ENCODE measurements at regions not wholly inside any gene's neighbourhood (a gene's known extent, or its start where the extent isn't known, plus 50 kb on each side); places are given as distances from the start of the nearest gene placed in this dataset.

DNA sequence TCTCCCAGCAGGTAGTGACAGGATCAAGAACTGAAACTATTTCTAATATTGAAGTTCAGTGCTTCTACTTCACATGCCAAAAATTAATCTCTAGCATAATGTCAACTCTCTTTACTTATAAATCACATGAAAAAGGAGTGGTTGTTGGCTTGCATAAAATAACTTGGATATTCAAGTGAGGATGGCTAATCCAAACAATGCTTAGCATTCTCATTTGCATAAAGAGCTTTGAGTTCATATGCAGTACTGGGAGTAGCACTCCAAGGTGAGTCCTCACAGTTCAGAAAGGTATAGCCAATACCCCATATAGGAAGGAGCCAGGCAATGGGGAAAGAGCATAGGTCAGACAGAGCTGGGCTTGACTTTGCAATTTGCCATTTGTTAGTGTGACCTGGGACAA, 149.3 kb downstream of the PCTP start:
- Histone ChIP-seq H2AFZ (ENCODE audit: low read depth, low read length) (no peak overlapping the region), H3K79me2 (replicated peaks; ENCODE audit: insufficient read depth, low read length) (no peaks in the 10 kb centered on the region), H3K9ac (ENCODE audit: low read length) (no peak overlapping the region), H3F3A (ENCODE audit: insufficient read depth, low read length, poor library complexity, severe bottlenecking) (no peaks in the 10 kb centered on the region), H3K4me3 (ENCODE audit: low read length) (no peak overlapping the region), H3K27ac (ENCODE audit: low read length) (no peak overlapping the region), H3K27me3 (ENCODE audit: insufficient read depth, low read depth, low read length) (no peaks in the 10 kb centered on the region), H3K36me3 (ENCODE audit: insufficient read depth, low read length) (no peaks in the 10 kb centered on the region), H3K4me2 (ENCODE audit: low read length) (no peak overlapping the region), H4K20me1 (ENCODE audit: insufficient read depth) (no peaks in the 10 kb centered on the region), H3K9me2 (ENCODE audit: insufficient read depth, low read length) (no peaks in the 10 kb centered on the region), H3K9me3 (ENCODE audit: low read length) (no peaks in the 10 kb centered on the region)
- TF ChIP-seq EZH2 (IDR thresholded peaks at IDR 0.05; ENCODE audit: borderline replicate concordance, insufficient read depth, low read length, poor library complexity, severe bottlenecking) (no peak), POLR2AphosphoS5 (IDR thresholded peaks at IDR 0.05) (no peak), RAD21 (conservative IDR thresholded peaks at IDR 0.05) (no peak), MXI1 (conservative IDR thresholded peaks at IDR 0.05; ENCODE audit: poor library complexity, severe bottlenecking) (no peak), TAF1 (IDR thresholded peaks at IDR 0.05; ENCODE audit: low read depth) (no peak), SMC3 (conservative IDR thresholded peaks at IDR 0.05; ENCODE audit: poor library complexity) (no peak), EP300 (conservative IDR thresholded peaks at IDR 0.05; ENCODE audit: poor library complexity, severe bottlenecking) (no peak)
- TF ChIP-seq, protein P1, sequence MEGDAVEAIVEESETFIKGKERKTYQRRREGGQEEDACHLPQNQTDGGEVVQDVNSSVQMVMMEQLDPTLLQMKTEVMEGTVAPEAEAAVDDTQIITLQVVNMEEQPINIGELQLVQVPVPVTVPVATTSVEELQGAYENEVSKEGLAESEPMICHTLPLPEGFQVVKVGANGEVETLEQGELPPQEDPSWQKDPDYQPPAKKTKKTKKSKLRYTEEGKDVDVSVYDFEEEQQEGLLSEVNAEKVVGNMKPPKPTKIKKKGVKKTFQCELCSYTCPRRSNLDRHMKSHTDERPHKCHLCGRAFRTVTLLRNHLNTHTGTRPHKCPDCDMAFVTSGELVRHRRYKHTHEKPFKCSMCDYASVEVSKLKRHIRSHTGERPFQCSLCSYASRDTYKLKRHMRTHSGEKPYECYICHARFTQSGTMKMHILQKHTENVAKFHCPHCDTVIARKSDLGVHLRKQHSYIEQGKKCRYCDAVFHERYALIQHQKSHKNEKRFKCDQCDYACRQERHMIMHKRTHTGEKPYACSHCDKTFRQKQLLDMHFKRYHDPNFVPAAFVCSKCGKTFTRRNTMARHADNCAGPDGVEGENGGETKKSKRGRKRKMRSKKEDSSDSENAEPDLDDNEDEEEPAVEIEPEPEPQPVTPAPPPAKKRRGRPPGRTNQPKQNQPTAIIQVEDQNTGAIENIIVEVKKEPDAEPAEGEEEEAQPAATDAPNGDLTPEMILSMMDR (IDR thresholded peaks at IDR 0.05; ENCODE audit: poor library complexity, severe bottlenecking): no peak
- TF ChIP-seq, protein P2, sequence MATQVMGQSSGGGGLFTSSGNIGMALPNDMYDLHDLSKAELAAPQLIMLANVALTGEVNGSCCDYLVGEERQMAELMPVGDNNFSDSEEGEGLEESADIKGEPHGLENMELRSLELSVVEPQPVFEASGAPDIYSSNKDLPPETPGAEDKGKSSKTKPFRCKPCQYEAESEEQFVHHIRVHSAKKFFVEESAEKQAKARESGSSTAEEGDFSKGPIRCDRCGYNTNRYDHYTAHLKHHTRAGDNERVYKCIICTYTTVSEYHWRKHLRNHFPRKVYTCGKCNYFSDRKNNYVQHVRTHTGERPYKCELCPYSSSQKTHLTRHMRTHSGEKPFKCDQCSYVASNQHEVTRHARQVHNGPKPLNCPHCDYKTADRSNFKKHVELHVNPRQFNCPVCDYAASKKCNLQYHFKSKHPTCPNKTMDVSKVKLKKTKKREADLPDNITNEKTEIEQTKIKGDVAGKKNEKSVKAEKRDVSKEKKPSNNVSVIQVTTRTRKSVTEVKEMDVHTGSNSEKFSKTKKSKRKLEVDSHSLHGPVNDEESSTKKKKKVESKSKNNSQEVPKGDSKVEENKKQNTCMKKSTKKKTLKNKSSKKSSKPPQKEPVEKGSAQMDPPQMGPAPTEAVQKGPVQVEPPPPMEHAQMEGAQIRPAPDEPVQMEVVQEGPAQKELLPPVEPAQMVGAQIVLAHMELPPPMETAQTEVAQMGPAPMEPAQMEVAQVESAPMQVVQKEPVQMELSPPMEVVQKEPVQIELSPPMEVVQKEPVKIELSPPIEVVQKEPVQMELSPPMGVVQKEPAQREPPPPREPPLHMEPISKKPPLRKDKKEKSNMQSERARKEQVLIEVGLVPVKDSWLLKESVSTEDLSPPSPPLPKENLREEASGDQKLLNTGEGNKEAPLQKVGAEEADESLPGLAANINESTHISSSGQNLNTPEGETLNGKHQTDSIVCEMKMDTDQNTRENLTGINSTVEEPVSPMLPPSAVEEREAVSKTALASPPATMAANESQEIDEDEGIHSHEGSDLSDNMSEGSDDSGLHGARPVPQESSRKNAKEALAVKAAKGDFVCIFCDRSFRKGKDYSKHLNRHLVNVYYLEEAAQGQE (IDR thresholded peaks at IDR 0.05; ENCODE audit: borderline replicate concordance): no peak

DNA sequence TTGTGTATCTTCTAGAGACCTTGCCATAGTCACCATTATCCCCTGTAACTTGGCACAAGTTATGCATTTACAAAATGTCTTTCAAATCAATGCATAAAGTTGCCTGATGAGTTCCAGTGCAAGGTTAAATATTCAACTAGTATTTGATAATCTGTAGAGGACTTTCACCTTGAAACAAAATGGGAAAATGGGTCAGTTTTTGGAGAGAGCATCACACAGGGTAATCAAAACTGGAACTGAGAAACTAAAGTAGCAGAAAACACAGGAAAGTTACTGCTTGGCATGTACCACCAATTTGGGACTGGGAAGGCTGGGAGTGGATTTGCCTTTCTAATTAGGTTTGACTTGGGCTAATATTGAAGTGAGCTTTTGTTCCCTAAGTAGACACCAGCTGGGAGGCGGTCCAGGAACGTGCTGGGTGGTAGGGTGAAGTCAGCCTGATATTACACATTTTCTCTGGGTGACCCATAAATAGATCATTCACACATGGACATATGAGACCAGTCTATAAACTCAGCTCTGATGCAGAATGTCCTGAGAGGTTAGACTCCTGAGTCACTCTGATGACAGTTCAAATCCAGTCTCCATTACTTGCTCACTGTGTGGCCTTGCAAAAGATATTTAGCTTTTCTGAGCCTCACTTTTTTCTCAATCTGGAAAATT, 152.3 kb downstream of the PCTP start:
- Histone ChIP-seq H3K9me2 (ENCODE audit: insufficient read depth, low read length) (no peaks in the 10 kb centered on the region), H3K36me3 (ENCODE audit: insufficient read depth, low read length) (no peaks in the 10 kb centered on the region), H2AFZ (ENCODE audit: low read depth, low read length) (no peak overlapping the region), H3K4me3 (ENCODE audit: low read length) (no peak overlapping the region), H4K20me1 (ENCODE audit: insufficient read depth) (no peaks in the 10 kb centered on the region), H3K27ac (ENCODE audit: low read length) (no peak overlapping the region), H3K4me2 (ENCODE audit: low read length) (no peak overlapping the region), H3F3A (ENCODE audit: insufficient read depth, low read length, poor library complexity, severe bottlenecking) (no peaks in the 10 kb centered on the region), H3K79me2 (replicated peaks; ENCODE audit: insufficient read depth, low read length) (no peaks in the 10 kb centered on the region), H3K27me3 (ENCODE audit: insufficient read depth, low read depth, low read length) (no peaks in the 10 kb centered on the region), H3K9ac (ENCODE audit: low read length) (no peak overlapping the region), H3K9me3 (ENCODE audit: low read length) (no peaks in the 10 kb centered on the region)
- no peak for TF ChIP-seq MXI1 (conservative IDR thresholded peaks at IDR 0.05; ENCODE audit: poor library complexity, severe bottlenecking)
- TF ChIP-seq EP300 (conservative IDR thresholded peaks at IDR 0.05; ENCODE audit: poor library complexity, severe bottlenecking): no peak
- TF ChIP-seq TAF1 (IDR thresholded peaks at IDR 0.05; ENCODE audit: low read depth): no peak
- TF ChIP-seq RAD21 (conservative IDR thresholded peaks at IDR 0.05): no peak
- TF ChIP-seq, protein P2 (IDR thresholded peaks at IDR 0.05; ENCODE audit: borderline replicate concordance): no peak
- TF ChIP-seq EZH2 (IDR thresholded peaks at IDR 0.05; ENCODE audit: borderline replicate concordance, insufficient read depth, low read length, poor library complexity, severe bottlenecking): no peak
- no peak for TF ChIP-seq POLR2AphosphoS5 (IDR thresholded peaks at IDR 0.05)
- TF ChIP-seq, protein P1 (IDR thresholded peaks at IDR 0.05; ENCODE audit: poor library complexity, severe bottlenecking): no peak
- no peak for TF ChIP-seq SMC3 (conservative IDR thresholded peaks at IDR 0.05; ENCODE audit: poor library complexity)
